ENCODE measurements at regions not wholly inside any gene's neighbourhood (a gene's known extent, or its start where the extent isn't known, plus 50 kb on each side); places are given as distances from the start of the nearest gene placed in this dataset.

DNA sequence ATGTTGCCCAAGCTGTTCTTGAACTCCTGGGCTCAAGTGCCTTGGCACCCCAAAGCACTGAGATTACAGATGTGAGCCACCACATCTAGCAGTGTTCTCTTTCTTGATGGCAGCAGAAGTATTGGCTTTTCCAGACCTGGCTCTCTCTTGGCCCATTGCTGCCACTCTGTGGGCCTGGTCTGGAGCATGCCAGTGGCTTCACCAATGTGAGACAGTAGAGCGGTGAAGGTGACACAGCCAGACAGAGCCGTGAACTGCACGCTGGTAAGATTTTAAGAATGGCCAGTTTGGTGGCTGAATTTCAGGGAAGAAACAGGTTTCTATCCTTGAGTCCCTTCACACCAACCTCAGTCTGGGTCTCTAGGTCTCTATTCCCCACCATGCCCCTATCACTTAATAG, 552.7 kb upstream of the NRP1 start (continued):
- TF ChIP-seq EZH2 (IDR thresholded peaks at IDR 0.05; ENCODE audit: low read depth, low read length, severe bottlenecking) (no peak), KDM4A (IDR thresholded peaks at IDR 0.05; ENCODE audit: low read depth, low read length, severe bottlenecking) (no peak), TEAD4 (IDR thresholded peaks at IDR 0.05; ENCODE audit: low read depth, low read length) (no peak), CEBPB (IDR thresholded peaks at IDR 0.05; ENCODE audit: low read depth, low read length) (no peak), CHD2 (IDR thresholded peaks at IDR 0.05; ENCODE audit: low read length) (no peak)
- TF ChIP-seq, protein P1, sequence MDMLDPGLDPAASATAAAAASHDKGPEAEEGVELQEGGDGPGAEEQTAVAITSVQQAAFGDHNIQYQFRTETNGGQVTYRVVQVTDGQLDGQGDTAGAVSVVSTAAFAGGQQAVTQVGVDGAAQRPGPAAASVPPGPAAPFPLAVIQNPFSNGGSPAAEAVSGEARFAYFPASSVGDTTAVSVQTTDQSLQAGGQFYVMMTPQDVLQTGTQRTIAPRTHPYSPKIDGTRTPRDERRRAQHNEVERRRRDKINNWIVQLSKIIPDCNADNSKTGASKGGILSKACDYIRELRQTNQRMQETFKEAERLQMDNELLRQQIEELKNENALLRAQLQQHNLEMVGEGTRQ (IDR thresholded peaks at IDR 0.05; ENCODE audit: low read length), result no peak

Data from H1 (cell line).